Fibroblast of skin of scalp (primary cell): ENCODE measurements at regions not wholly inside any gene's neighbourhood (a gene's known extent, or its start where the extent isn't known, plus 50 kb on each side); places are given as distances from the start of the nearest gene placed in this dataset.
A peak's percentile ranks its signal among the peaks of the same experiment; 100 is the strongest.

Experiments
- DNase-seq: peaks from one replicate; pipeline ENCODE4 v3.0.0-alpha.2; 2013

DNA sequence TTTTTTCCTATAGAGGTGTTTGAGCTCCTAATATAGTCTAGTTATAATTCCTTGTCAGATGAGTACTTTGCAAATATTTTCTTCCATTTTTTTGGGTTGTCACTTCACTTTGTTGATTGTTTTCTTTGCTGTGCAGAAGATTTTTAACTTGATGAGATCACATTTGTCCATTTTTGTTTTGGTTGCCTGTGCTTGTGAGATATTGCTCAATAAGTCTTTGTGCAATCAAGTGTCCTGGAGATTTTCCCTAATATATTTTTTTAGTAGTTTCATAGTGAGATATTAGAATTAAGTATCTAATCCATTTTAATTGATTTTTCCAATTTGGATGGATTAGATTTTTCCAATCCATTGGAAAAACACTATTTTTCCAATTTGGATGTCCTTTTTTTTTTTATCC is 1395.5 kb downstream of the PLA2G4A start:
- DNase-seq: no peak

GRCh38 chr1:188225975-188226374 is 1397.2 kb downstream of the PLA2G4A start:
- DNase-seq: no peak

- no peak for DNase-seq
Measured at GRCh38 chr1:188228623-188229022, 1399.9 kb downstream of the PLA2G4A start.

DNA sequence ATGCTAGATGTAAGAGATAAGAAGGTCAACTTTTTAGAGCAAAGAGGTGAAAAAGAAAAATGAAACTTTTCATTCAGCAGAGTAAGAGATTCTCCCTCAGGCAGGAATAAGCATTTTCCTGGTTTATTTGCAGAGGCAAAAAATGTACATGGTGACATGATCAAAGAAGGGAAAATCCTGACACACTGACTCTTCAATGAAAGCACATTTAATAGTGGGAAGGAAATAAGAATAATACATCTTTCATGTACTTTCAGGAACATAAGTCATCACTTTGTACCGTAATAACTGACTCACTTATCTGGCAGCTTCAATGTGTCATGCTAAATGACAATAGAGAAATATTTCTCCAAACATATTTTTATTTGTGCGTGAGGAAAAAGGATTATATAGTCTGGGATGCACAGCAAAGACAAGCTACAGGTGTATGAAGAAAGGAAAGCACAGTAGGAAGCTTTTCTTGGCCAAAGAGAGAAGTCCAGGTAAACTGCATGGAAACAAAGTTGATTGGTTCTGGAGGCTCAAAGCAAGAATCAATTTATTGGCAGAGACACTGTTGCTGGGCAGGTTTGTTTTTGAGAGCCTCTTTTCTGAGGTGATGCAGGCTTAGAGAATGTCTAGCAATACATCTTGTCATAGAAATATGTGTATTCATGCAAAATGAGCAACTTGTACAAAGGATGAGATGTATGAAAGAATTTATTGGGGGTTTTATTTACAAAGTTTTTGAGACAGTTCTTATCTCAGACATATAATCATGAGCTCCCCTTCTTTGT is 1409.0 kb downstream of the PLA2G4A start:
- DNase-seq: peak; percentile 12

DNA sequence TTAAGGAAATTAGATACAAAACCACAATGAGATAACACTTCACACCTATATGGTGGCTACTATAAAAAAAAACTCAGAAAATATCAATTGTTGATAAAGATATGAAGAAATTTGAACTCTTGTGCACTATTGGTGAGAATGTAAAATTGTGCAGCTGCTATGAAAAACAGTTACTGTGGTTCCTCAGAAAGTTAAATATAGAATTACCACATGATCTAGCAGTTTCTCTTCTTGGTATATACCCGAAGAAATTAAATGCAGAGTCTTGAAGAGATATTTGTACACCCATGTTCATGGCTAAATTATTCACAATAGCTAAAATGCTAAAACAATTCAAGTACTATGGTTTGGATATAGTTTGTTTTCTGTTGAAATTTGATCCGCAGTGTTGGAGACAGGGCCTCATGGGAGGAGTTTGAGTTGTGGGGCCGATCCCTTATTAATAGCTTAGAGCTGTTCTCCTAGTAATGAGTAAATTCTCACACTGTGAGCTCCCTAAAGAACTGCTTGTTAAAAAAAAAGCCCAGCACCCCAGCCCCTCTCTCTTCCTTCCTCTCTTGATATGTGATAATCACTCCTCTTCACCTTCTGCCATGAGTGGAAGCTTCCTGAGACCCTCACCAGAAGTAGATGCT is 1412.1 kb downstream of the PLA2G4A start:
- no peak for DNase-seq

GRCh38 chr1:188241629-188242028 is 1412.9 kb downstream of the PLA2G4A start:
- no peak for DNase-seq

DNA sequence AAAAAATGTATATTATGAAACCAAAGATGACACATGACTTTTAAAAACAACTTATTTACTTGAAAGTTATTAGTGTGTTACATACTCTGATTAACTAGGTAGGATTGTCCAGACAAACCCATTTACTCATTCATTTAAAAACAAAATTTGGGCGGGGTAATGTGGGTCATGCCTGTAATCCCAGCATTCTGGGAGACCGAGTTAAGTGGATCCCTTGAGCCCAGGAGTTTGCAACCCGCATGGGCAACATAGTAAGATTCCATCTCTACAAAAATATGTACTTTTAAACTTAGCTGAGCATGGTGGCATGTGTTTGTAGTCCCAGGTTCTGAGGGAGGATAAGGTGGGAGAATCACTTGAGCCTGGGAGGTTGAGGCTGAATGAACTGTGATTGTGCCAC is 1414.7 kb downstream of the PLA2G4A start:
- DNase-seq: no peak

GRCh38 chr1:188244681-188245080 is 1415.9 kb downstream of the PLA2G4A start:
- no peak for DNase-seq

- no peak for DNase-seq
Measured at GRCh38 chr1:188247255-188247654, 1418.5 kb downstream of the PLA2G4A start.

DNA sequence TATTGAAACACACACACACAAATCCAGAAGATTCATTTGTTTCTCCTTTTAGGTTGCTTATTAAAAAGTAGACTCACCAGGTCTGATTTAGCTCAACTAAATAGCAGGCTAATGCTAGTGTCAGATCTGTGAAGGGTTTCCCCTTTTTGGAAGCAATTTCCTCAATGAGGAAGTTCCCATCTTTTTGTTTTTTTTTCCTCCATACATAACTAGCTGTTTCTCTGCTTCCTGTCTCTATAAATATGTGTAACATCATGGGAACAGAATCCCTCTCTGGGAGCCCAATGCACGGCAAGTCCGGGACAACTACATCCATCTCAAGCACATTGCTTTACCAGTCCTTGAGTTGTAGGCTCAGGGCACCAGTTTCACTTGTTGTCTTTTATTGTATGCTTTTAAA is 1421.1 kb downstream of the PLA2G4A start:
- DNase-seq: no peak

GRCh38 chr1:188251036-188251435 is 1422.3 kb downstream of the PLA2G4A start:
- no peak for DNase-seq

DNA sequence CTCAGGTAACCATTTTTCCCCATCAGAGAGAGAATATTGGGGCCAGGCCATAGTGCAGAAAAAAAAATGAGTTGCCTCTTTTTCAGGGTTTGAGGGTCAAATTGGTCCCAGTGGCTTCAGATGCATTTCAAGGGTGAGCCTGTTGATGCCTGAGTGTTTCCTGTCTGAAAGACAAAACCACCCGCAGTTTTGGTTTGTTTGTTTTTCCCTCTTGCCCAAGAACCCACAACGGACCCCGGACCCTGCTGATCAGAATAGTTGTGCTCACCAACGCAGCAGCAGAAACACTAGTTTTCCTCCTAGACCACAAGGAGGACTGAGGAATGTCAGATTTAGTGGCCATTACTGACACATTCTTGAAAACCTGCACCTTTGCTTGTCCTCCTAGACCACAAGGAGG is 1433.1 kb downstream of the PLA2G4A start:
- no peak for DNase-seq

DNA sequence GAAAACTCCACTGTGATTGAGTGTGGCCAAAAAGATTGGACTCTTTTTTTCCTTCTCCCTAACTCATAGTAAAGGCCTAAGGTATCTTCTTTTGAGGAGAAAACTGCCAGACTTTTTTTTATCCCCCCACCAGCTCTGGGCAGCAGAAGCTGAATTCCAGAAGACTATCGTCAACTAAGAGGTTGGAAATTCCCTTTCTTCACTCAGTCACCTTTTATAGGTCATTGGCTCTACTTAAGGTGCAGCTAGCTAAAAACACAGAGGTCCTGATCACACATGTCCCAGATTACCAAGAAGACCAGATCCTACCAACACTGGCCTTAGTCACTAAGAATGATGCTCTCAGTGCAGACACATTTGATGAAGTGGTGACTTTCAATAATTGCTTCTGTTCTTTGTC is 1441.2 kb downstream of the PLA2G4A start:
- DNase-seq: no peak

GRCh38 chr1:188270497-188270896 is 1441.7 kb downstream of the PLA2G4A start:
- DNase-seq: no peak

DNA sequence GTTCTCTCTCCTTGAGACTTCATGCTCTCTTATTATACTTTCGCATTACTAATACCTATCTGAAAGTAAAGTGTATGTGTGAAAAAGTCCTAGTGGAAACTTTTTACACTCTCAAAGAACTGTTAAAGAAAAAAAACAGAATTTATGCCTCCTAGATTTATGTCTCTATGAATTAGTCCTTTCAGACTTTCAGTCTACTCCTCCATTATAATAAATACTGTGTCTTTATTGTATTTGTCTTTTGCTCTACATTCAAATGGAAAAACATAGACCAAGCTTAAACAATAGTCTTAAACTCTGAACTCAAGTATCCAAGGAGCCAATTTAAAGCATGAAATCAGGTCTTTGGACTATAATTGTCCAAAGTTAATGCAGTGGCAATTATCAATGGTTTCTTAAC is 1449.0 kb downstream of the PLA2G4A start:
- no peak for DNase-seq

DNA sequence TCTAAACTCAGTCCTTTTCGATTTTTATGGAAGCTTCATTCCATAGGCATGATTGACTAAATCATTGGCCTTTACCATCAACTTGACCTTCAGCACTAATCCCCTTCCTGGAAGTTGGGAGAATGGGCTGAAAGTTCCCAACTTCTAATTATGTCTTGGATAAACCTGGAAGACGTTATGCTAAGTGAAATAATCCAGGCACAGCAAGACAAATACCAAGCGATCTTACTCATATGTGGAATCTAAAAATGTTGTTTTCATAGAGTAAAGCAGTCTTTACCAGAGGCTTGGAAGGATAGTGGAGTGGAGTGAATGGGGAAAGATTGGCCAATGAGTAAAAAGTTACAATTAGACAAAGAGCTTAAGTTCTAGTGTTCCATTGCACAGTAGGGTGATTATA is 1453.2 kb downstream of the PLA2G4A start:
- peak; percentile 20 for DNase-seq

DNA sequence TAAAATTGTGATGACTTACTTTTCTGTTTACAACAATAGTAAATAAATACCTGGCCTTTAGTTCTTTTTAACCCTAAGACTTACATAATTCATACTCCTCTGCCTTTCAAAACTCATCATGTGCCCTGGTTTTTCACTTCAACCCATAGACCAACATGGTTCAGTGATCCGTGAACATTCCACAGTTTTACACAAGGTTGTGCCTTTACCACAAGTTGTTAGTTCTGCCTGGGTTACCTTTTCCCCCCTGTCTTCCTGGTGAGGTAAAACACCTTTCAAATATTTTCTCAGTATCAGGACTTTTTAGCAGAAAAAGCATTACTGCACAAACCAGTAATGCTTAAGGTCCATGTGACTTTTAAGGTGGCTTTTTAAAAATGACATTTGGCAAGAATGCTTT is 1466.4 kb downstream of the PLA2G4A start:
- DNase-seq: no peak

DNA sequence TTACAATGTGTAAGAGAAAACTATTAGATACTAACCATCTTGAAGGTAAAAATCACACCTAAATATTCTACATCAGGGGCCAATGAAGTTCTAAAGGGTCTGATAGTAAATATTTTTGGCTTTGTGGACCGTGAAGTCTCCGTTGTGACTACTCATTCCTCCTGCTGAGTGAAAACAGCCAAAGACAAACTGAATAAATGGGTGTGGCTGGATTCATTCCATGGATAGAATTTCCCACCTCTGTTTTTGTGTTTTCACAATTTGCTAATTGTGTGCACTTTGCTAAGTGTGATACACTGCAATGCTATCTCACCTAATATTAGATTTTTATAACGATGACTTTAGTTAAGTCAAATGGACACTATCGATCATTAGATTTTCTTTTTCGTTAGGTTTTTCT is 1474.0 kb downstream of the PLA2G4A start:
- no peak for DNase-seq

DNA sequence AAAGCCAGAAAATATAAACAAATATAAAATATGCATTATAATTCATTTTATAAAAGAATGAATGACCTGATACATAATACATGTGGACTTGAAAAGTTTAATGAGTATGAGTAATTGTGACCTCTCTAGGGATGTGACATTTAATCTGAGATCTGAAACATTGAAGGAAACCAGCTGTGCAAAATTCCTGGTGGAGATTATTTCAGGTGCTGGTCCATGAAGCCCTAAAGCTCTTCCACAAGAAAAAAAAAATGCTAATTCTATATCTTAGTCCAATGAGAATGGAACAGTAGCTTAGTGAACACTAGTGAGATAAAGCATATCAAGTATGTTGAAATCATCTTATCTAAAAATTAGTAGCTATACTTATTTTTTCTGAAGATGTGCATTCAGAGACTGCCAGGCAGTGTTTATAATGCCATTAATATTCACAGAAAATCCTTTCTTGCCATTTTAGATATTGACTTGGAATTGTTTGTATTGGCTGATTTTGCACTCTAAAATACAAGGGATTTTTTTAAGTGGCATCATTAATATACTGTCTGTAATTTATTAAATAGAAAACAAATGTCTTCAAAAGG is 1485.9 kb downstream of the PLA2G4A start:
- DNase-seq: no peak

GRCh38 chr1:188317894-188318293 is 1489.1 kb downstream of the PLA2G4A start:
- DNase-seq: no peak

DNA sequence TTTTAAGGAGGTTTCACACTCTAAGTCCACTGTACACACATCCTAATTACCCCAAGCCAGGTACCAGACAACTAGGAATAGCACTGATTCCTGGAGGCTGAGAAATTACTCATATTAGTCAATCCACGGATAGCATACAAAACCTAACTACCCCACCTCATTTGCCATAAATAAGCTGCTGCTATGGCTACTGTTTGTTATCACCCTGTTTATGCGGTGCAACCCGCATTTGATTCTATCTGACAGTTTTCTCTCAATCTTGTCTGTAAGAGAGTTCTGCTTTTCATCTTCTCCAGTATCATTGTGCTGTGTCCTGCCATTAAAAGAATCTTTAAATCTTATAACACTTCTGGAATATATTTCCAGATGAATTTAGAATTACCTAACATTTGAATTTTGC is 1496.5 kb downstream of the PLA2G4A start:
- no peak for DNase-seq

- no peak for DNase-seq
Measured at GRCh38 chr1:188343914-188344313, 1515.2 kb downstream of the PLA2G4A start.

DNA sequence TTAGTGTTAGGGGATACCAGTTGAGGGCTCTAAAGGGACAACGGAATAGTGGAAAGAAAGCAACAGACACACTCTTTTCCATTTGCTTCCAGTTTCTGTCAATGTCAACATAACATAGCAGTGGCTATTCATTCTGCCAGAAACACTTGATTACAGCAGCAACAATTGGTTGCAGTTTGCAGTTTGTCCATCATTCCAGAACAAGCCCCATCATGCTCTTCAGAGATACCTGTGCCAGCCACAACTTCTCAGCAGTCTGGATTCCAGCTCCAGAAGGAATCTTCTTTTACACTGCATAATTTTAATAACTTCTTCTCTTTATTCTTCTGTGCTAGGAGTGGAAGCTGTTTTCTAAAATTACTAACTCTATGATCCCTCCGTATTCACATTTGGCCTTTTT is 1521.4 kb downstream of the PLA2G4A start:
- DNase-seq: no peak

DNA sequence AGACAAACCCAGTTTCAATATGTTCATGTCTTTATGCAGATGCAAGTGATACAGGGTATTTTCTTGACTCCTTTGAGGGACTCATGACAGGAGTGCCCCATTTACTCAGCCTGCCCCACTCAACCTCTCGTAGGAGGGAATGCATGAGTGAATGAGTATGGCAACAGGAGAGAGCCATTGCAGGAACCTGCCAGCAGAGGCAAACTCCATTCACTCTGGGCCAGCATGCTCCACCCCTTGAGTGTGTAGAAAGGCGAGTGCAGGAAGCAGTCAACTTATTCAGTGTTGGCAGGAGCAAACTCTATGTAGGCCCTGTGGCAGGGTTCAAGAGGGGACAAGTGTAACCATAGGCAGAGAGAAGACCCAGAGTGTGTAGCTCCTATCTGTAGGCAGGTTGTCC is 1526.3 kb downstream of the PLA2G4A start:
- no peak for DNase-seq
